Small intestine (tissue), 7 donors: ENCODE measurements at regions not wholly inside any gene's neighbourhood (a gene's known extent, or its start where the extent isn't known, plus 50 kb on each side); places are given as distances from the start of the nearest gene placed in this dataset.
"Not testable (repeated sequence)": the region's sequence is repeated elsewhere in the genome, so short reads cannot be mapped to it uniquely, and the experiment has no call there.

Experiments
- DNase-seq, 2 donors: peaks; one replicate each; pipeline versions ENCODE4 v3.0.0 to v3.0.0-alpha.2; 2013
- FAIRE-seq: peaks from 2 replicates; lab custom pipeline; 2012; peaks lifted over from hg19 to GRCh38; lab: Jason Lieb, UNC
- H3K27ac ChIP-seq, 3 donors: one replicate each; pipeline ENCODE4 v1.5.1; 2013; ENCODE audit warnings: low read length in 2 of 3, mild to moderate bottlenecking in 2 of 3, control low read depth in 1 of 3, inconsistent platforms in 1 of 3, low read depth in 1 of 3, moderate library complexity in 1 of 3
- H3K27me3 ChIP-seq, 3 donors: one replicate each; pipeline ENCODE4 v1.6.1; 2013; ENCODE audit warnings: low read length in 3 of 3, inconsistent platforms in 1 of 3; ENCODE audit not compliant: control insufficient read depth in 3 of 3, insufficient read depth in 3 of 3
- H3K36me3 ChIP-seq, 3 donors: one replicate each; pipeline ENCODE4 v1.6.1; 2013; ENCODE audit warnings: low read length in 3 of 3, inconsistent platforms in 1 of 3, low read depth in 1 of 3, mild to moderate bottlenecking in 1 of 3, moderate library complexity in 1 of 3; ENCODE audit not compliant: control insufficient read depth in 3 of 3, insufficient read depth in 2 of 3
- H3K4me1 ChIP-seq, 3 donors: one replicate each; pipeline ENCODE4 v1.6.1; 2013; ENCODE audit warnings: low read length in 2 of 3, inconsistent platforms in 1 of 3, low read depth in 1 of 3, mild to moderate bottlenecking in 1 of 3, moderate library complexity in 1 of 3; ENCODE audit not compliant: control insufficient read depth in 3 of 3, insufficient read depth in 2 of 3
- H3K4me3 ChIP-seq, 3 donors: one replicate each; pipeline ENCODE4 v1.5.1; 2013; ENCODE audit warnings: low read length in 3 of 3, control low read depth in 1 of 3, inconsistent platforms in 1 of 3, low read depth in 1 of 3, mild to moderate bottlenecking in 1 of 3, moderate library complexity in 1 of 3
- H3K9me3 ChIP-seq, 2 donors: one replicate each; pipeline ENCODE4 v1.6.1; 2013; ENCODE audit warnings: low read depth in 1 of 2, low read length in 1 of 2; ENCODE audit not compliant: control insufficient read depth in 2 of 2, insufficient read depth in 1 of 2
- WGBS, 3 donors: extraction: QIAGEN DNeasy Blood & Tissue Kit; methylation state at CpG; one replicate each; pipeline ENCODE4 v1.1.7; 2013; 5-methylcytosine and 5-hydroxymethylcytosine counted together
- donor health status: healthy with polysubstance abuse.
- donor health status: control.
- donor health status: control.
- donor health status: Bipolar disorder and iron deficiency.
- donor health status: healthy.

GRCh38 chr10:108037061-108037460 is 872.6 kb upstream of the SORCS1 start:
- Histone ChIP-seq H3K4me3 (no peak overlapping the region), H3K27ac (no peak overlapping the region), H3K27me3 (no peaks in the 10 kb centered on the region), H3K4me1 (no peaks in the 10 kb centered on the region), H3K9me3 (no peaks in the 10 kb centered on the region), H3K36me3 (no peaks in the 10 kb centered on the region)
- DNase-seq (no peak), FAIRE-seq (no peak)

- FAIRE-seq (no peak), DNase-seq (no peak)
- Histone ChIP-seq H3K27ac (no peak overlapping the region), H3K27me3 (no peaks in the 10 kb centered on the region), H3K4me3 (no peak overlapping the region), H3K9me3 (no peaks in the 10 kb centered on the region), H3K4me1 (no peaks in the 10 kb centered on the region), H3K36me3 (no peaks in the 10 kb centered on the region)
- 15 to 45% (median 28%) methylated on average over 1 of the region's 1 CpG for WGBS, 3 donors
Observed at GRCh38 chr10:108036265-108036664, 871.8 kb upstream of the SORCS1 start.

GRCh38 chr10:108034829-108035228 is 870.3 kb upstream of the SORCS1 start:
- FAIRE-seq, result no peak
- H3K4me1 ChIP-seq, result no peaks in the 10 kb centered on the region
- no peaks in the 10 kb centered on the region for H3K9me3 ChIP-seq

GRCh38 chr10:108033518-108033917 is 869.0 kb upstream of the SORCS1 start:
- WGBS, 3 donors, result 8 to 35% (median 17%) methylated on average over 3 of the region's 3 CpGs
- DNase-seq, H3K4me1 ChIP-seq, H3K27ac ChIP-seq, H3K4me3 ChIP-seq, FAIRE-seq, H3K36me3 ChIP-seq, H3K9me3 ChIP-seq, H3K27me3 ChIP-seq: not testable (repeated sequence)

More at GRCh38 chr10:108034829-108035228, 870.3 kb upstream of the SORCS1 start:
- H3K36me3 ChIP-seq, result no peaks in the 10 kb centered on the region
- no peaks in the 10 kb centered on the region for H3K27me3 ChIP-seq
- H3K27ac ChIP-seq, result no peak overlapping the region
- DNase-seq, result no peak
- WGBS, 3 donors, result 47 to 61% (median 55%) methylated on average over 1 of the region's 1 CpG
- H3K4me3 ChIP-seq, result no peak overlapping the region

GRCh38 chr10:108031505-108031904 is 867.0 kb upstream of the SORCS1 start:
- Histone ChIP-seq H3K27me3 (no peaks in the 10 kb centered on the region), H3K4me1 (no peaks in the 10 kb centered on the region), H3K27ac (no peak overlapping the region), H3K4me3 (no peak overlapping the region), H3K36me3 (no peaks in the 10 kb centered on the region), H3K9me3 (peaks cover 0 to 6% of the 10 kb centered on the region in 2 donors)
- no peak for DNase-seq
- no peak for FAIRE-seq
- 76 to 96% (median 91%) methylated on average over 1 of the region's 1 CpG for WGBS, 3 donors

- Histone ChIP-seq H3K4me1 (no peaks in the 10 kb centered on the region), H3K36me3 (no peaks in the 10 kb centered on the region), H3K4me3 (no peak overlapping the region), H3K27ac (no peak overlapping the region), H3K27me3 (no peaks in the 10 kb centered on the region), H3K9me3 (peaks cover 0 to 19% of the 10 kb centered on the region in 2 donors)
- DNase-seq, result no peak
- WGBS, 3 donors, result 92 to 98% (median 95%) methylated on average over 1 of the region's 1 CpG
- no peak for FAIRE-seq
Observed at GRCh38 chr10:108014902-108015177, 850.3 kb upstream of the SORCS1 start.

GRCh38 chr10:108014145-108014901 is 849.8 kb upstream of the SORCS1 start:
- Histone ChIP-seq H3K36me3 (no peaks in the 10 kb centered on the region), H3K4me3 (no peak overlapping the region), H3K27me3 (no peaks in the 10 kb centered on the region), H3K27ac (no peak overlapping the region), H3K9me3 (peaks cover 0 to 15% of the 10 kb centered on the region in 2 donors), H3K4me1 (no peaks in the 10 kb centered on the region)
- 72 to 81% (median 79%) methylated on average over 4 of the region's 4 CpGs for WGBS, 3 donors
- no peak for DNase-seq
- FAIRE-seq, result no peak

GRCh38 chr10:108005627-108006026 is 841.1 kb upstream of the SORCS1 start:
- no peak overlapping the region for H3K4me3 ChIP-seq
- peaks cover 0 to 9% of the 10 kb centered on the region in 2 donors for H3K9me3 ChIP-seq
- no peaks in the 10 kb centered on the region for H3K27me3 ChIP-seq
- H3K4me1 ChIP-seq, result no peaks in the 10 kb centered on the region
- no peak overlapping the region for H3K27ac ChIP-seq
- DNase-seq (no peak), FAIRE-seq (no peak)
- H3K36me3 ChIP-seq, result no peaks in the 10 kb centered on the region

GRCh38 chr10:108003576-108003975 is 839.1 kb upstream of the SORCS1 start:
- H3K27ac ChIP-seq, result no peak overlapping the region
- no peaks in the 10 kb centered on the region for H3K36me3 ChIP-seq
- FAIRE-seq (no peak), DNase-seq (no peak)
- peaks cover 0 to 9% of the 10 kb centered on the region in 2 donors for H3K9me3 ChIP-seq
- H3K4me1 ChIP-seq, result no peaks in the 10 kb centered on the region
- H3K27me3 ChIP-seq, result no peaks in the 10 kb centered on the region
- no peak overlapping the region for H3K4me3 ChIP-seq
